GM13977 (cell line): ENCODE measurements at regions not wholly inside any gene's neighbourhood (a gene's known extent, or its start where the extent isn't known, plus 50 kb on each side); places are given as distances from the start of the nearest gene placed in this dataset.

ENCODE experiments used
- DNase-seq: peaks from one replicate; pipeline ENCODE4 v3.0.0; 2012; ENCODE audit warnings: low spot score
- in situ Hi-C: fragments of 300-500 bp; cut with MboI; formaldehyde crosslinking; loops from one replicate; pipeline ENCODE4 v1.12.0; 2022; ENCODE audit warnings: low sequenced_read_pairs, low pct_unique_long_range_greater_than_20kb, mixed read lengths, inconsistent platforms; ENCODE audit not compliant: unreplicated experiment
- TF ChIP-seq, protein P1 (sequence below): IDR thresholded peaks from 2 replicates; pipeline ENCODE4 v1.5.1; 2012; ENCODE audit warnings: mild to moderate bottlenecking, control low read depth; ENCODE audit not compliant: insufficient read depth; ENCODE audit errors: extremely low read depth, missing control alignments

- TF ChIP-seq, protein P1, sequence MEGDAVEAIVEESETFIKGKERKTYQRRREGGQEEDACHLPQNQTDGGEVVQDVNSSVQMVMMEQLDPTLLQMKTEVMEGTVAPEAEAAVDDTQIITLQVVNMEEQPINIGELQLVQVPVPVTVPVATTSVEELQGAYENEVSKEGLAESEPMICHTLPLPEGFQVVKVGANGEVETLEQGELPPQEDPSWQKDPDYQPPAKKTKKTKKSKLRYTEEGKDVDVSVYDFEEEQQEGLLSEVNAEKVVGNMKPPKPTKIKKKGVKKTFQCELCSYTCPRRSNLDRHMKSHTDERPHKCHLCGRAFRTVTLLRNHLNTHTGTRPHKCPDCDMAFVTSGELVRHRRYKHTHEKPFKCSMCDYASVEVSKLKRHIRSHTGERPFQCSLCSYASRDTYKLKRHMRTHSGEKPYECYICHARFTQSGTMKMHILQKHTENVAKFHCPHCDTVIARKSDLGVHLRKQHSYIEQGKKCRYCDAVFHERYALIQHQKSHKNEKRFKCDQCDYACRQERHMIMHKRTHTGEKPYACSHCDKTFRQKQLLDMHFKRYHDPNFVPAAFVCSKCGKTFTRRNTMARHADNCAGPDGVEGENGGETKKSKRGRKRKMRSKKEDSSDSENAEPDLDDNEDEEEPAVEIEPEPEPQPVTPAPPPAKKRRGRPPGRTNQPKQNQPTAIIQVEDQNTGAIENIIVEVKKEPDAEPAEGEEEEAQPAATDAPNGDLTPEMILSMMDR: no peak
- in situ Hi-C loops: no loop called here
- no peak for DNase-seq
Observed at GRCh38 chr3:22900296-22900695, 302.8 kb upstream of the UBE2E2 start.

DNA sequence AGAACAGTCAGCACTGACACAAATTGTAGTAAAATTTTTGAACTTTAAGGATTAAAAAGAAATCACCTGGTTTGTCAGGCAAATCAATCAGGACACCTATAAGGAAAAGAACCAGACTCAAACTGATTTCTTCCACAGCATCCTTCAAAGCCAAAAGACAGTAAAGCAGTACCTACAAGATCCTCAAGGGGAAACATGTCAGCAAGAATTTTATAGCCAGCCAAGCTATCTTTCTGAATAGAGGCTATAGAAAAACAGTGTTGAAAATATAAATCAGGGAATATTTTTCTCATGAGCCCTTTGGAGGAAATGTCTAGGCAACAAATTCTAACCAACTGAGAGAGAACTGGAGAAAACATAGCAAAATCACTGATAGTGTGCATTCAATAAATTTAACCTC is 301.4 kb upstream of the UBE2E2 start:
- in situ Hi-C loops: no loop called here

GRCh38 chr3:22907161-22907780 is 295.9 kb upstream of the UBE2E2 start:
- no peak for DNase-seq
- in situ Hi-C loops: no loop called here
- TF ChIP-seq, protein P1: no peak

More for the DNA sequence above, 301.4 kb upstream of the UBE2E2 start:
- TF ChIP-seq, protein P1: no peak
- DNase-seq: no peak

DNA sequence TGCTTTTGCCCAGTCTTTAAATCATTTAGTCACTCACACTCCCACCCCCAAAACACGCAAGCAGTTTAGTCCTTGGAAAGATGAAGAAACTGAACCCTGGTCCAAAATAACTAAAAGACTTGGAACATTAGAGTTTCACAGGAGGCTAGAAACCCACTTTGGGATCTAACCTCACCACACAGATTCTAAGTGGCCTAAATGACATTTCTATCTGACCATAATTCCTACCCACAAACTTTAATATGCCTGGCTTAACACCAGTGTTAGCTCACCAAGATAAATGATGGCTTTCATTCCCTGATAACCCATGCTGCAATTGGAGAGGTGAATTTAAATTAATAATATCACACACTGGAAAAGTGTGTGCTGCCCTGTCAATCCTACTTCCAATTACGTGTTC is 295.3 kb upstream of the UBE2E2 start:
- TF ChIP-seq, protein P1: no peak
- in situ Hi-C loops: no loop called here
- DNase-seq: no peak

DNA sequence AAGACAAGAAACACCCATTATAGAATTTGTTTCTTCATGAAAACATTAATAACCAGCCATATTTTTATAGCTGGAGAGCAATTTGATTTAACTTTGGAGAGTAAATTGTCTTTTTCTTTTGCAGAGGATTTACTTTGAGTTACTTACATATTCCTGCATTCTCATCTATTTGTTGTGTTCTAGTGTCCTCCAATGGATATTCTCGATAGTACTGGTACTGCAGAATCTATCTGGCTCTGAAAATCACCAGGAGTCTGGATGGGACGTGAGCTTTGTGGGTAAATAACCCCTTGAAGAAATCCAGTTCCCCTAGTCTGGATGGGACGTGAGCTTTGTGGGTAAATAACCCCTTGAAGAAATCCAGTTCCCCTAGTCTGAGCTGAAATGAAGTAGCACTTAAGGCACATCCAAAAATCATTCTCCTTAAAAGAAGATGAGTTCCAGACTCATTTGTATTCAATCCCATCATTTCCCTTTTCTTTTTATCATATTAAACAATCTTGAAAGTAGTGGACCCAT is 294.1 kb upstream of the UBE2E2 start:
- DNase-seq: no peak
- TF ChIP-seq, protein P1: no peak
- in situ Hi-C loops: no loop called here

DNA sequence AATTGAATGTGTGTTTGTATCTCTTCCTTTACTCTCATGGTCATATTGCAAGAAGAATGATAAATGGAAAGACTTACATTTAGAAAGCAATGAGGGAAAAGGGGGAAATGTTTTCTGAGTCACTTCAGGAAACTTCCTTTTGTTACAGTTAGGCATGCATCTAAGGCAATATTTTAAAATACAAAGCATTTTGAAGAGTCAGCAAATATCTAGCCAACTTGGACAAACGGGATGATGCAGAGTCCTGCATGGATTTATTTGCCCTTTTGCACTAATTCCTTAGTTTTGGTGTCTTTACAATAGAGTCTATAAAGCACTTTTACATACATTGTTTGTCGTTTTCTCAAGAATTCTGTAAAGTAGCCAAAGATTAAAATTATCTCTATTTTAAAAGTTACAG is 286.2 kb upstream of the UBE2E2 start:
- in situ Hi-C loops: no loop called here
- TF ChIP-seq, protein P1: no peak
- DNase-seq: no peak
